GM19467 (cell line): ENCODE measurements at regions not wholly inside any gene's neighbourhood (a gene's known extent, or its start where the extent isn't known, plus 50 kb on each side); places are given as distances from the start of the nearest gene placed in this dataset.
A peak's percentile ranks its signal among the peaks of the same experiment; 100 is the strongest.

Experiments
- ATAC-seq: cut with Tn5 transposase; IDR thresholded peaks from one replicate; pipeline ENCODE4 v1.9.1; 2021; ENCODE audit warnings: mild to moderate bottlenecking, moderate library complexity; ENCODE audit not compliant: unreplicated experiment

DNA sequence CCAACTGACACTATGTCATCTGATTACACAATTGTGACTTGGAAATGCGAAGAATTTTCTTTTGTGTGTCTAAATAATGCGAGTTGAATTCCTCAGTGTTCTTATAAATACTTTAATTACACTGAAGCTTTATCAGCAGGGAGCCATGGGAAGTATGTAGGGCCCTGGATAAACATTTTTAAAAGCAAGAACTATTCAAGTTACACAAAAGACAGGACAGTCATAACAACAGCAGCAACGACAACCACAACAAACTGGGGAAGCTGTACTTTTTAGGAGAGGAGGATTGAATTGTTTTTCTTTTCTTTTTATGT is 250.3 kb upstream of the ZNF608 start:
- ATAC-seq, result no peak

DNA sequence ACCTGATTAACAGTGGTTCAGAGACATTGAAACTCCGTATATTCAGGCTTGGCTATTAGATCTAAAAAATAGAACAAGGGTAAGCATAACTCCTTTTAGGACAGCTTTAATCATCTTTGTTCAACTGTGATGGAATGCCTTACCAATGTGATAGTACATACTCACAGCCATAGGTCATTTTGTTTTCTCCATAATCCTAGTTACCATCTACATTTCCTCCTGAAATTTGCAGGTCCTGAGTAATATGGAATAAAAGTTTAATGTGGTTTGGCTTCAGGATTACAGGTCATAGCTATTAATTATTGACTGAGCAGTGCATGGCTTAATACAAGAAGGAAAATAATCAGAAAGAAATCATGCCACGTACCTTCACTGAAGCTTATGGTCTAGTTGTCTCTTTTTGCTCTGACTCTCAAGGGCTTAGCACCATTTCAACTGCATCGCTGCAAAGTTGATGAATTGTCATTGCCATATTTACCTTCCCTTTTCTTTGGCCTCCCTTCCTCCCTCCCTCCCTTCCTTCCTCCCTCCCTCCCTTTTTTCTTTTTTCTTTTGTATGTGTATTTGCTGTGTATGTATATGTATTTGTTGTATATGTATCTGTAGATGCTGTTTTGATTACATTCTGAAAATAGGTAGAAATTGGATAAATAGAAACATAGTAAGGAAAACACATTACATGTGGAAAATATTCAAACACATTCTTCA is 250.9 kb upstream of the ZNF608 start:
- ATAC-seq, result no peak

DNA sequence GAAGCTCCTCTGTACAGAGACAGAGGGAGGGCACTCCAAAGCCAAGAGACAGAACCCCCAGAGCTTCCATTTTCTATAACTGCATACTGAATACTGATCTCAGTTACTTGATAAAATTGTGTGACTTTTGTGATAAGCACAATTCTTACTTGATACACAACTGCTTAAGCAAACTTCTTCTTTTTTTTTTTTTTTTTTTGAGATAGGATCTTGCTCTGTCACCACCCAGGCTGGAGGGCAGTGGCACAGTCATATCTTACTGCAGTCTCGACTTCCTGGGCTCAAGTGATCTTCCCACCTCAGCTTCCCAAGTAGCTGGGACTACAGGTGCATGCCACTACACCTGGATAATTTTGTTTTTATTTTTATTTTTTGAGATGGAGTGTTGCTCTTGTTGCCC is 252.1 kb upstream of the ZNF608 start:
- no peak for ATAC-seq

DNA sequence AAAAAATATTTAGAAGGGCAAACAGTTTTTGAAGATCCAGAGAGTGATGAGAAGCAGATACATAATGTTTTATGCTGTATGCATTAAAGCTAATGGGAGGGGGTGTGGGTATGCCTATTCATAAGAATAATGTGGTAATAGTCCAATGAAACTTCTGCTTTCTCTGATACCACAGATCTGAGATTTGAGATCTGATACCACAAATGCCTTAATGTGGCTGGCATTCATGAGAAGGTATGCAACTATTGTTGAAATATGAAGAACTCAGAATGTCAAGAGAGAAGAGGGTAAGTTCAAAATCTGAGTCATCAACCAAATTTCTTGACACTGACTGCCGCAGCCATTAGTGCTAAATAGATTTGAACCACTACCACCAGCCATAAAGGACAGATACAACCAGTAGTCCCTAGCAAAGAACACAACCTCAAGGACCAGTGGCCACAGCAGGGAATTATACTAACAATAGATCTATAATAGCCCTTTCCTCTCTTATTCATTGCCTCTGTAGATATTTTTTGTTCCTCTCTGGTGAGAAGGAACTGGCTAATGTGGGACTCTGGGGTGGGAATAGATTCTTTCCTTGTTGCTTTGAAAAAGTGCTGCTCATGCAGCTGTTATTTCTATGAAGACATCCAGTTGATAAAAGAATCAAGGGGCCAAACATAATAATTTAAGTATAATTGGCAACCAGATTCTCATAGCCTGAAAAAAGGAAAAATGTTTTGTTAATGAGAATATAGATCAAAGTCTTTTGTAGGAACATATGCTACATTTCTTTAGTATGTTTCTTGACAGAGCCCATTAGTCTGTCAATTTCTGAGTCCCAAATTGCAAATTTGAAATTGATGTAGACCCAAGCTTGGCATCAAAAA is 256.5 kb upstream of the ZNF608 start:
- ATAC-seq, result no peak

DNA sequence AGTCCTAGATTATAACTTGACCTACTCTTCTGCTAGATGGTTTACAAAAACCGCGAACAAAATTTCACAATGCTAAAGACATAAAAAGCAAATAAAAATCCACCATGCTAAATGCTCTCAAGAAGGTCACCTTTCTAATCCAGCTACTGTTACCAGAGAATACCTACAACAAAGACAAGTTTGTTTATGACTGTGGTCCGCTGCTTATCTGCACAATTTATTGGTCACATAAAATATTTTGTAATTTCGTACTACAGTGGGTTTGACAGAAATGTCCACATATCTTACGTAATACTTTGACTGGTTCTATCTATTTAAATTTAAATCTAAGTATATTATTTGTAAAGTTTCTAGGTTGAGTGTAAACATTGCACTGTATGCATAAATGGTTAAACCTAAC is 257.6 kb upstream of the ZNF608 start:
- no peak for ATAC-seq

DNA sequence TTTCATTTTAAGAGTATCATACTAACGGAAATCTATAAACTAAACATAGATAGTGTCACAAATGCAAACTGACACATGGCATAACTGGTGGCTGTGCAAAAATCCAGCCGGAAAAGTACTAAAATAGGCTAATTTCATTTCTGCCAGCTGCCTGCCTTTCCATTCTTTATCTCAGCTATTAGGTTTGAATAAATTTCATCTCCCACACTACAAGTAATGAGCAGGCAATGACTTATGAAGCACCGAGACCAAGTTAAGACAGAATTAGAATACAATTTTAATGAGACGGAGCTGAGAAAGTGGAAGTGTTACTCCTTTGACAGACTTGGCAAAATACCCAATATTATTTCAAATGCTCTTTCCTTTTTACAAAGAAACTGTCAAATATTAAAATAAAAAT is 258.8 kb upstream of the ZNF608 start:
- no peak for ATAC-seq

DNA sequence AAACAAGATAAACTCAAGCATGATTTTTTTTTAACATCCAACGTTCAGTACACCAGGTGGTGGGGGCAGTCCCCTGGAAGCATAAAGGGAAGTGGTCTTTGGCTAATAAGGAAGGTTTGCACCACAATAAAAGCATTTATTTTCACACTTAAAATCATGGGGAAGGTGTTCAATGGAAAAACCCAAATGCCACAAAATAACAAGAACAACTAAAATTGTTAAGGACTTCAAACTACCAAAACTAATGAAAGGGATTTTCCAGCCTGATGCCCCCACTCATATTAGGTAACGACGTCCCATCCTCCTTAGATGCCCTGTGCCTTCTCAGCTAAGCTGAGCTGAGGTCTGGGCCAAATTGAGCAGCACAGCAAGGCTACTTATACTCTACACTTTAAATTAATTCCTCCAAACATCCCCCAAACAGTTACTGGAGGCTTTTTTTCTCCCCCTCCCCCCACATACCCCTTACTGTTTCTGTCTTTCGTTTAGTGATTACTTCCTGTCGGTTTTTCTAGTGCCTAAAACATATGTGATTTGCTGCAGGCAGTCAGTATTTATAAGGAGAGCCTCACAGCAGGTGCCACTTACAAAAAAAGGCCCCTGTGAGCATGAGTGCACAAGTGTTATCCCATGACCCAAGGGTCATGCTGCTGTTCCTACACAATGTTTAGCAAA is 259.7 kb upstream of the ZNF608 start:
- peak; percentile 71 for ATAC-seq

DNA sequence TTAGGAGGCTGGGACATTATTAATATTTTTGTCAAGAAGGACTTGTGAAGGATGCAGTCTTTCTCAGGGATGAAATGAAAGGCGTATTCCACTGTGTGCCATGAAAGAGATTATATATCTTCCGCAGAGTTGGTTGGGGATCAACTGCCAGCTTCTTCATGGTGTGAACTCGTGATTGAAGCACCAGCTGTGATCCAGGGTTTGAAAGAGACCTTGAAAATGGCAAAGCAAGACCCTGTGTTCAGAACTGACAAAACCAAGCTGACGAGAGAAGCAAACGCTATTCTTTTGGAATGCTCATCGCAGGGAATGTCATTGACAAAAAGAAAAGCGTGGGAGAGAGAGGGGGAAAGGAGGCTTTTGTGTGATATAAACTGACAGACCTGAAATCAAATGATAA is 263.9 kb upstream of the ZNF608 start:
- ATAC-seq, result no peak

DNA sequence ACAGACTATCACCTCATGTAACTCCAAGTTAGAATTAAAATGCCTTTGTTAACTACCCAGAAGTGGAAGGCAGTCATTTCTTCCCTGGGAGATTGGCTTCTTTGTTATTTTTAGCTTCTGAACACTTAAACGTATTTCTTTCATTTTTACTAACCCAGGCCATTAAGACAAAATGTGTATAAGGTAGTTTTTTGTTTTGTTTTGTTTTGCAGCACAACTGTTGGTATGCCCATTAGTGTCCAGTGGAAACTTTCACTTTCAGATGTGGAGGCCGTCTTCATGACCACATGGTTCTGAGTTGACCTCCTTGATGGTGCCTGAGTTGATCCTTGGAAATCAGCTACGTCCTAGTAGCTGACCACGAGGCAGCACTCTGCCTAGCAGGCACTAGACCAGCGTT is 264.6 kb upstream of the ZNF608 start:
- no peak for ATAC-seq

DNA sequence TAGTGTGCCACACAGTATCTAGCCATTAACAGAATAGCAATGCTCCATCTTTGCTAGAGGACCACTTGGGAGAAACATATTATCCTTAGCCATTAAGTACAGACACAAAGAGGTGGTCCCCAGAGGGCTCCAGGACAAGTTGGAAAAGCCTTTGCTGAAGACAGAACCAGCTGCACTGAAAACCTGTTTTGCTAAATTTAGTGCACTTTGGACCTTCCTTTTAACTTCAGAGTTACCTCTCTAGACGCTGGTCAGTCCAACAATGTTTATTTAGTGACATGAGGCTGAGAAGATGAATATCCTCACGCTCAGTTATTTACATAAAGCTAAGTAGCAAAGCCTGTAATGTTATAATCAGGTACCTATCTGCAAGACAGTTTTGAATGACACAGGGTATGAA is 265.0 kb upstream of the ZNF608 start:
- no peak for ATAC-seq

DNA sequence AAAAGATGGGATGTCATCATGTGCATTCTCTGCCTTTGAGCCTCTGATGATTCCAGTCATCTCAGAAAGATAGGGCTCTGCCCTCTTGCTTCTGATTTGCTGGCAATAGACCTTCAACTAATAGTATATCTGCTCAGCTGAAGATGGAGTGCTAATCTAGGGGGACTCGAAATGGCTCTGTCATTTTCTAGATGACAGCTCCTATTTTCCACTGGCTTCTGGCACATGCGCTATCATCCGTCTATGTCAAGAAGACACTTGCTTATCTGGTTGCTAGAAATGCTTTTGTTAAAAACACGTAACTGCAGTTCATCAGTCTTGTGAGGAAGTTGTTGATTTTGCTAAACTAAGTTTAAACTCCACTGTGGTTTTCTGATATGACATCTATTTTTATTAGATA is 265.5 kb upstream of the ZNF608 start:
- no peak for ATAC-seq

DNA sequence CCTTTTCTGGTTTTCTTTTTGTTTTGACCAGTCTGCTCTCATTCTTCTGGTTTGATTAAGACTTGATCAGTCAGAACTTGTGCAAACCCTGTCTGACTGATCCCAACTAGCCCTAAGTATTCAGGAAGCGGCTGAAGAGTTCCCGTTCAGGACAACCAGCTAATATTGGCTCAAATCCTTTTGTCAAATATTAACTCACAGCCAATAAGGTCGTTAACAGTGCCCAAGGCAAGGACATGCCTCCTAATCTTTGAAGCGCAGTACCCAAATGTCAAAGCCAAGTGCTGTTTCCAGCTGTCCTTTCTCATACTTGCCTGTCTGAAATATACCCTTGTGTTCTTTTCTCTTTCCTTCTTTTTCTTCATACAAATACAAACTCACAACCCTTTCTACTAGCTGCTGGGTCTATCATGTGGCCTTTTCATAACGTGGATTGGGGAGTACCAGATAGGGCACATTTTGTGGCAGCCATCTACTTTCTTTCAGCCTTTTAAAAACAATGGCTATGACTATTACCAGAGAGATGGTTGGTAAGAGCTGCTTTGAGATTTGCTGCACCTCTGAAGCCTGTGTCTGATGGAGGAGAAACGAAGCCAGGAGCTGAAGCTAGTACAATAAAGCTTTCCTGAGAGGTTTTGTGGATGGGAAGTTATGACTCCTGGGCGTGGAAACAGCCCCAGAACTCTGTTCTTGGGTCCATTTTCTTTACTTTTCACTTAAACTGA is 266.4 kb upstream of the ZNF608 start:
- ATAC-seq, result no peak

DNA sequence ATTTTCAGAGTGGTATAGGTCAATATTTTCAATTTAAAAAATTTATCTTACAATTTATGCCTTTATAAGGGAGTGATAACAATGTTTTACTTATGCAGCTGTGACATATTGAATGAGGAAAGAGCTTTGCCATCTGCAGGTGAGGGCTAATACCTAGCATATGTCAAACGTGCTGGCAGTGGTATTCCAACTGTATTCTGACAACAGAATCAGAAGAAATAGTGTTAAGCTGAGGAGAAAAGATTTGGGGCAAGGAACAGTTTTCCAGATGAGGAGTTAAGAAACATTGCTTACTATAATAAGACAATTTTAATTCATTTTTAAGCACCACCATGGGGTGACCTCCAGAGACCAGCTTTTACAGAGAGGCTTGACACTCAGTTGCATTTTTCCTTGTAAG is 267.8 kb upstream of the ZNF608 start:
- no peak for ATAC-seq

DNA sequence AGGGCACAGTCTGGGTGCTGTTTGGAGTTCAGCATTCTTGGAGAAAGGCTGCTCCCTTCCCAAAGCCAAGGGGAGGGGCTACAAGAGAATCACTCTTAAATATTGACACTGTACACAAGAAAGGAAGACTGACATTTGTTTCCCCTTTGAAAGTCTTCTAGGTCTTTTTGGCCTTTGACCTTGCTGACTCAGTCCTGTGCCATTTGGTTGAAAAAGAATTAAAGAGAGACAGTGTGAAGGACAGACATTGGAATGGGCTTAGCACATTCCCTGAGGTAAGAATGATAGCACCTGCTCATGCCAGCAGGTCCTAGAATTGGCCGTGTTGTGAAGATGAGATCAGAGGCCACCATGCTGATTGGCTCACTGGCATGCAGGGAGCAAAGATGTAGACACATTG is 271.4 kb upstream of the ZNF608 start:
- ATAC-seq, result no peak

DNA sequence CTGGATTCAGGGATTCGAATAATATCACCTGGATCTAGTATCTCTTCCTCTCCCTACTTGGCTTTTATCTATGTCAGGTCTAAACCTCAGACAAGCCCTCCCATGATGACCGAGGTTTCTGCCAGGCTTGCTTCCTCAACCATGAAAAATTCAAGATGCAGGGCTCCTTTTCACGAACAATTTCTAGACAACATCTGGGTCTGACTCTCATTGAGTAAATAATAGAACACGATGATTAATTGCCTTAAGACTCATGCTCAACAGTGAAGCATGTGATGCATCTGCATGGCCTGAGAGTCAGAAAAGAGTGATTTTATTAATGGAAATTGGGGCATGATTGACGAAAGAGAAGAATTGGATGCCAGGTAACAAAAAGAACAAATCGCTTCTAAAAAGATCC is 277.2 kb upstream of the ZNF608 start:
- ATAC-seq, result no peak

DNA sequence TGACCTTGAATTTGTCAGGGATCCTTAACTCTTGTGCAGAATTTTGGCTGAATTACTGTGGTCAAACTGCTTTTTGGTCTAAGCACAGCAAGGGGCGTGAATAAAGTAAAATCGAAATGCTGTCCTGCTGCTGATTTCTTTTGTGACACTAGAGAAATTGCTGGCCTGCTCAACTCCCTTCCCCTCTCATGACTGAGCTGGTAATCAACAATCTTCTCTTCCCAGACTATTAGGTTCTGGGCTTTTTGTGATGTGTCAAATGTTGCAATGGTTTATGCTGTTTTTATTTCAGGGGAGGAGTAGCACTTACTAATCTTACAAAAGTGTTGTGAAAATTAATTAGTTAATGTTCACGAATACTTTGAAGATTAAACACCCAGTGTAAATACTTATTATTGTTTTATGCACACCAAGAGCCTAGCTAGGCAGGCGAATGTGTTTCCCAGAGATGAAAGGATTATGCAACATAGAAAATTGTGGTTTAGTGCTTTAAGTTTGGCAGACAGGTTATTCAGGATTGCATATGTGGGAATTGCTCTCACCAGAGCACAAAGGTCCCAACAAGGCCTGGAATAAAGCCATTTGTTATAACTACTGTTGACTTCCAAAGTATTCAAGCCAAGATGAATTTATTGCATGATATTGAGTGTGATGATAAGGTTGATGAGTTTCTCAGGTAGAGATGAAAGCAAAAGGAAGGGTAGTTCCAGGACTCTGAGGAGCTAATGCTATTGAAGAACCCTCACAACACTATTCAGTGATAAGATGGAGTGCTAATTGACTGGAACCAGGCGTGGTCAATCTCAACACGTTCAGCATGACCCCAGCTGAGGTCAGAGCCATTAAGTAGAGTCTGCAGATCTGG is 280.7 kb upstream of the ZNF608 start:
- ATAC-seq, result no peak

DNA sequence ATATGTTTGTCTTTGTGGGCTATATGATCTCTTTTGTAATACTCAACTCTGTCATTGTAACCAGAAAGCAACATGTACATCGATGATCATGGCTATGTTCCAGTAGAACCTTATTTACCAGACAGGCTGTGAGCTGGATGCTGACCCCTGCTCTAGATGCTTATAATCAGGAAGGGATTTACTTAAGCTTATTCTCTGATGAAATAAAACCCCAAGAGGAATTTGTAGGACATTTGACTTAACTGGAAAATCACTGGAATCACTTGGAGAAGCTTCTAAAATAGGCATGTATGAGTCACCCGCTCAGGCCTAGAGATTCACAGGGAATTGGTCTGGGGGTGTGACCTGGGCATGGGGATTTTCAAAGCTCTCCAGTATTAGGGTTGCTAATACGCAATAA is 285.8 kb upstream of the ZNF608 start:
- ATAC-seq, result no peak

DNA sequence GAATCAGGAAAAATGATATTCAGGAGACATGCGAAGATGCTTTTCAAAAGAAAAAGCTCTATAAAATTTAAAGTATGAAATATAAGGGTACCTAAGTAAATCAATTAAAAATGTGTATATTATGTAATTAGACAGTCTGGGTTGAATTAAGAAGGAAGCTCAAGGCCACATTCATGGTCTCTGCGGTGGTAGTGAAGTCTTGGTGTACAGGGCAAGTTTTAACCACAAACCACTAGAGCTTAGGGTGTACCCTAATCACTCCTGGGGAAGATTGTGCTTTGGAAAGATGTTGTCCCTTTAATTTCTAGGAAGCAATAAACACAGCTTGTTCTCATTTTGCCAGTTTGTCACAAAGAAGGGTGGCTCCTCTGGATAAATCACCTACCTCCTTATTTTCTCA is 287.2 kb upstream of the ZNF608 start:
- ATAC-seq, result no peak

DNA sequence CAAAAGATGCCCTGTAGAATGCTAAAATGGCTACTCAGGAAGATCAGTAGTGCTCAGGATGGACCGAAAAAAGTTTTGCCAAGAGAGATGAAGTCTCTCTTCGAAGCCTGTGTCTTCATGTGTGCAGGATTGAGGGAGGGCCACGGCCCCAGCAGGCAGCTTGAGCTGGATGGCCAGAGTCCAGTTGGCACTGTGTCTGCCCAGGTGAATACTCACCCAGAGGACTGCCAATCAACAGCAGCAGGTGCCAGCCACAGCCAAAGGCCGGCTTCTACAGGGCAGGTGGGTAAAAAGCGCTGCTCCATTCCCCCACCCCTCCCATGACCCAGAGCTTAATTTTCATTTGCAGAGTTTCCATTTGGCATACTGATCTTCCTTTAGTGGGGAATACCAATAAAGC is 287.9 kb upstream of the ZNF608 start:
- no peak for ATAC-seq

DNA sequence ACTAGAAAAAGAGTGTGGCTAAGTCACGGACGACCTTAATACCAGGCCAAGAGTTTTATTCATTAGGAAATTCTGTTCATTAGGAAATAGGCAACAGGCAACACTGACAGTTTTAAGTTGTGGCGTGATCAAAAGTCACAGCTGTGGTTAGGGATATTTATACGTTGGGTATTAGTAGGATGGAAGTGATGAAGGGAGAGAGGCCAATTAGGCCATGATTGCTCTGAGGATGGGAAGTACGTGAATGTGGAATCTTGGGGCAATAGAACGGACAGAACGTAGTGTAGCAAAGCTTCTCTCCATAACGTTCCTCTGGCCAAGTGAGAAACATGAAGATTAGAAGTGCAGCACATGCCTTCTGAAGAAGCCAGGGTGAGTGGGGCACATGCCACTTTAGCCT is 290.1 kb upstream of the ZNF608 start:
- no peak for ATAC-seq

DNA sequence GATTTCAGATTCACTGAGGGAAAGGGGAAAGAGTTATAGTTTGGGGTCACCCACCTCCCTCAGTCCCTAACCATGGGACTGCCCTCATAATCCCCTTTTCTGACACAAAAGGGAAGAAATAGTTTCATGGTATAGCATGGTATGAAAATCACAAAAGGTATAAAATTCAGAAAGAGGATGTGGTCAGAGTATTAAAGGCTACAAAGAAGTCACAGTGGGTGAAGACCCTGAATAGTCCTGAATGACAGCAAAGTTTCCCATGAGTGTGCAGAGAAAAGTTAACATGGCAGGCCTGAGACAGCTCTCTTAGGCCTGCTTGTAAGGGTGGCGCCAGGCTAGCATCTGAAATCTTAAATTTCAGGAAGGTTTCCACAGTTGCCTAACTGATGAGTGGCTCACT is 290.6 kb upstream of the ZNF608 start:
- no peak for ATAC-seq
